ENCODE measurements at regions not wholly inside any gene's neighbourhood (a gene's known extent, or its start where the extent isn't known, plus 50 kb on each side); places are given as distances from the start of the nearest gene placed in this dataset.

- no peak for TF ChIP-seq CTCF (conservative IDR thresholded peaks at IDR 0.05; ENCODE audit: low read length)
- TF ChIP-seq EZH2phosphoT487 (IDR thresholded peaks at IDR 0.05; ENCODE audit: borderline replicate concordance, low read depth, low read length) = no peak
Observed at GRCh38 chr18:75880266-75880665, 452.8 kb upstream of the SMIM21 start.
